NCI-H460 (cell line): ENCODE measurements at regions not wholly inside any gene's neighbourhood (a gene's known extent, or its start where the extent isn't known, plus 50 kb on each side); places are given as distances from the start of the nearest gene placed in this dataset.
"Not testable (repeated sequence)": the region's sequence is repeated elsewhere in the genome, so short reads cannot be mapped to it uniquely, and the experiment has no call there.

Experiments used
- DNase-seq: peaks from one replicate; pipeline ENCODE4 v3.0.0-alpha.2; 2016; ENCODE audit warnings: low read depth; ENCODE audit errors: extremely low read depth

GRCh38 chr10:107544706-107545520, 380.4 kb upstream of the SORCS1 start:
- DNase-seq = no peak

GRCh38 chr10:107542607-107543006, 378.1 kb upstream of the SORCS1 start:
- no peak for DNase-seq

- DNase-seq = no peak
These were observed 377.5 kb upstream of the SORCS1 start for GRCh38 chr10:107542016-107542415.

GRCh38 chr10:107540981-107541380, 376.5 kb upstream of the SORCS1 start:
- DNase-seq = no peak

GRCh38 chr10:107529350-107529749, 364.8 kb upstream of the SORCS1 start:
- no peak for DNase-seq

- no peak for DNase-seq
These were observed 355.8 kb upstream of the SORCS1 start for GRCh38 chr10:107520348-107520747.

- no peak for DNase-seq
These were observed 353.3 kb upstream of the SORCS1 start for GRCh38 chr10:107517811-107518210.

GRCh38 chr10:107516349-107516748, 351.8 kb upstream of the SORCS1 start:
- no peak for DNase-seq

GRCh38 chr10:107504011-107504410, 339.5 kb upstream of the SORCS1 start:
- not testable (repeated sequence) for DNase-seq

- DNase-seq = no peak
These were observed 337.9 kb upstream of the SORCS1 start for GRCh38 chr10:107502229-107502985.

GRCh38 chr10:107498983-107499382, 334.5 kb upstream of the SORCS1 start:
- no peak for DNase-seq

GRCh38 chr10:107497024-107497423, 332.5 kb upstream of the SORCS1 start:
- no peak for DNase-seq

- no peak for DNase-seq
These were observed 332.1 kb upstream of the SORCS1 start for GRCh38 chr10:107496594-107496993.

- DNase-seq = no peak
These were observed 327.9 kb upstream of the SORCS1 start for GRCh38 chr10:107492389-107492788.

GRCh38 chr10:107490389-107490788, 325.9 kb upstream of the SORCS1 start:
- no peak for DNase-seq

- DNase-seq = no peak
These were observed 322.8 kb upstream of the SORCS1 start for GRCh38 chr10:107487284-107487683.

GRCh38 chr10:107485019-107485418, 320.5 kb upstream of the SORCS1 start:
- no peak for DNase-seq

GRCh38 chr10:107481881-107482280, 317.4 kb upstream of the SORCS1 start:
- no peak for DNase-seq

- DNase-seq = no peak
These were observed 316.7 kb upstream of the SORCS1 start for GRCh38 chr10:107481224-107481623.

GRCh38 chr10:107480781-107481180, 316.3 kb upstream of the SORCS1 start:
- no peak for DNase-seq

- no peak for DNase-seq
These were observed 312.8 kb upstream of the SORCS1 start for GRCh38 chr10:107477266-107477665.

GRCh38 chr10:107476408-107476807, 311.9 kb upstream of the SORCS1 start:
- no peak for DNase-seq
